H1 (cell line): ENCODE measurements at regions not wholly inside any gene's neighbourhood (a gene's known extent, or its start where the extent isn't known, plus 50 kb on each side); places are given as distances from the start of the nearest gene placed in this dataset.

Experiments
- BCL11A ChIP-seq, 2 experiments: IDR thresholded peaks; one replicate each; pipeline ENCODE4 v1.6.1; 2011; ENCODE audit warnings: low read depth in 2 of 2, low read length in 2 of 2, mild to moderate bottlenecking in 2 of 2
- BRCA1 ChIP-seq: IDR thresholded peaks from 2 replicates; pipeline ENCODE4 v1.6.1; 2012; ENCODE audit warnings: low read depth, low read length, improper control_type of control experiment
- CREB1 ChIP-seq: IDR thresholded peaks from 2 replicates; pipeline ENCODE4 v1.6.1; 2012; ENCODE audit warnings: inconsistent platforms
- JUN ChIP-seq: IDR thresholded peaks from 2 replicates; pipeline ENCODE4 v1.6.1; 2011; ENCODE audit warnings: low read depth, mild to moderate bottlenecking, improper control_type of control experiment, low read length
- PHF8 ChIP-seq: fragments of 200-600 bp; sonication (generic); conservative IDR thresholded peaks from 2 replicates; pipeline ENCODE4 v1.7.1; 2012; ENCODE audit warnings: low read depth, mild to moderate bottlenecking, inconsistent platforms, low read length, moderate library complexity
- POLR2A ChIP-seq, 2 experiments: IDR thresholded peaks; 1 replicate in 1 of 2; 2 replicates in 1 of 2; pipeline ENCODE4 v1.6.1; 2011; ENCODE audit warnings: low read depth in 2 of 2, low read length in 2 of 2, mild to moderate bottlenecking in 2 of 2; ENCODE audit errors: control extremely low read depth in 1 of 2
- SP1 ChIP-seq: IDR thresholded peaks from 2 replicates; pipeline ENCODE4 v1.6.1; 2011; ENCODE audit warnings: low read depth, low read length
- TAF7 ChIP-seq: optimal IDR thresholded peaks from 2 replicates; pipeline ENCODE3; 2011; ENCODE audit warnings: low read depth, mild to moderate bottlenecking, inconsistent platforms, low read length, moderate library complexity, borderline replicate concordance
- TBP ChIP-seq: IDR thresholded peaks from 2 replicates; pipeline ENCODE4 v1.6.1; 2011; ENCODE audit warnings: low read depth, low read length, improper control_type of control experiment
- TF ChIP-seq, protein P1 (sequence below): fragments of 300-600 bp; sonication (generic); IDR thresholded peaks from 2 replicates; pipeline ENCODE4 v1.7.1; 2012; ENCODE audit warnings: low read length, moderate library complexity, mild to moderate bottlenecking, inconsistent platforms; ENCODE audit not compliant: insufficient replicate concordance
- TF ChIP-seq, protein P2 (sequence below): IDR thresholded peaks from 2 replicates; pipeline ENCODE4 v1.6.1; 2011; ENCODE audit warnings: low read length, improper control_type of control experiment

DNA sequence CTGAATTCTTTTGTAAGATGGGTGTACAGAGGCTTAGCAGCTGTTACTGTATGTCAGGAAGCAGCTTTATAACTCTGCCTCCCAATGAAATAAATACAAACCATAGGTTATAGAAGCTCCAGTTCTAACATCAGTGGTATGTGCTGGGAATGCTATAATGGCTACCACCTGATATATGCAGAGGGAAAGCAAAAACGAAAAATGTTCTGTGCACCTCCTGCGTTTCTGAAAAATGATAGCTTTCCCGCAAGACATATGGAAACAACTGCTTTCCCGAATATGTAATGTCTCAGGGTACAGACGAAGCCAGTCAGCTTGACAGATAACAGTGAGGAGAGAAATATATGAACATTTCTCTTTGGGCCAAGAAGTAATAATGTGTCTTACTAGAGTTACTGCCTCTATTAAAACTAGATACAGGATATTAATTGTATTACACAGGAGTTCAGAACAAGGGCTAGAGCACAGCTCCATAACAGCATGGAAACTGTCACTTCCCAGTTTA, 517.0 kb upstream of the NRSN1 start (continued):
- TF ChIP-seq, protein P1, sequence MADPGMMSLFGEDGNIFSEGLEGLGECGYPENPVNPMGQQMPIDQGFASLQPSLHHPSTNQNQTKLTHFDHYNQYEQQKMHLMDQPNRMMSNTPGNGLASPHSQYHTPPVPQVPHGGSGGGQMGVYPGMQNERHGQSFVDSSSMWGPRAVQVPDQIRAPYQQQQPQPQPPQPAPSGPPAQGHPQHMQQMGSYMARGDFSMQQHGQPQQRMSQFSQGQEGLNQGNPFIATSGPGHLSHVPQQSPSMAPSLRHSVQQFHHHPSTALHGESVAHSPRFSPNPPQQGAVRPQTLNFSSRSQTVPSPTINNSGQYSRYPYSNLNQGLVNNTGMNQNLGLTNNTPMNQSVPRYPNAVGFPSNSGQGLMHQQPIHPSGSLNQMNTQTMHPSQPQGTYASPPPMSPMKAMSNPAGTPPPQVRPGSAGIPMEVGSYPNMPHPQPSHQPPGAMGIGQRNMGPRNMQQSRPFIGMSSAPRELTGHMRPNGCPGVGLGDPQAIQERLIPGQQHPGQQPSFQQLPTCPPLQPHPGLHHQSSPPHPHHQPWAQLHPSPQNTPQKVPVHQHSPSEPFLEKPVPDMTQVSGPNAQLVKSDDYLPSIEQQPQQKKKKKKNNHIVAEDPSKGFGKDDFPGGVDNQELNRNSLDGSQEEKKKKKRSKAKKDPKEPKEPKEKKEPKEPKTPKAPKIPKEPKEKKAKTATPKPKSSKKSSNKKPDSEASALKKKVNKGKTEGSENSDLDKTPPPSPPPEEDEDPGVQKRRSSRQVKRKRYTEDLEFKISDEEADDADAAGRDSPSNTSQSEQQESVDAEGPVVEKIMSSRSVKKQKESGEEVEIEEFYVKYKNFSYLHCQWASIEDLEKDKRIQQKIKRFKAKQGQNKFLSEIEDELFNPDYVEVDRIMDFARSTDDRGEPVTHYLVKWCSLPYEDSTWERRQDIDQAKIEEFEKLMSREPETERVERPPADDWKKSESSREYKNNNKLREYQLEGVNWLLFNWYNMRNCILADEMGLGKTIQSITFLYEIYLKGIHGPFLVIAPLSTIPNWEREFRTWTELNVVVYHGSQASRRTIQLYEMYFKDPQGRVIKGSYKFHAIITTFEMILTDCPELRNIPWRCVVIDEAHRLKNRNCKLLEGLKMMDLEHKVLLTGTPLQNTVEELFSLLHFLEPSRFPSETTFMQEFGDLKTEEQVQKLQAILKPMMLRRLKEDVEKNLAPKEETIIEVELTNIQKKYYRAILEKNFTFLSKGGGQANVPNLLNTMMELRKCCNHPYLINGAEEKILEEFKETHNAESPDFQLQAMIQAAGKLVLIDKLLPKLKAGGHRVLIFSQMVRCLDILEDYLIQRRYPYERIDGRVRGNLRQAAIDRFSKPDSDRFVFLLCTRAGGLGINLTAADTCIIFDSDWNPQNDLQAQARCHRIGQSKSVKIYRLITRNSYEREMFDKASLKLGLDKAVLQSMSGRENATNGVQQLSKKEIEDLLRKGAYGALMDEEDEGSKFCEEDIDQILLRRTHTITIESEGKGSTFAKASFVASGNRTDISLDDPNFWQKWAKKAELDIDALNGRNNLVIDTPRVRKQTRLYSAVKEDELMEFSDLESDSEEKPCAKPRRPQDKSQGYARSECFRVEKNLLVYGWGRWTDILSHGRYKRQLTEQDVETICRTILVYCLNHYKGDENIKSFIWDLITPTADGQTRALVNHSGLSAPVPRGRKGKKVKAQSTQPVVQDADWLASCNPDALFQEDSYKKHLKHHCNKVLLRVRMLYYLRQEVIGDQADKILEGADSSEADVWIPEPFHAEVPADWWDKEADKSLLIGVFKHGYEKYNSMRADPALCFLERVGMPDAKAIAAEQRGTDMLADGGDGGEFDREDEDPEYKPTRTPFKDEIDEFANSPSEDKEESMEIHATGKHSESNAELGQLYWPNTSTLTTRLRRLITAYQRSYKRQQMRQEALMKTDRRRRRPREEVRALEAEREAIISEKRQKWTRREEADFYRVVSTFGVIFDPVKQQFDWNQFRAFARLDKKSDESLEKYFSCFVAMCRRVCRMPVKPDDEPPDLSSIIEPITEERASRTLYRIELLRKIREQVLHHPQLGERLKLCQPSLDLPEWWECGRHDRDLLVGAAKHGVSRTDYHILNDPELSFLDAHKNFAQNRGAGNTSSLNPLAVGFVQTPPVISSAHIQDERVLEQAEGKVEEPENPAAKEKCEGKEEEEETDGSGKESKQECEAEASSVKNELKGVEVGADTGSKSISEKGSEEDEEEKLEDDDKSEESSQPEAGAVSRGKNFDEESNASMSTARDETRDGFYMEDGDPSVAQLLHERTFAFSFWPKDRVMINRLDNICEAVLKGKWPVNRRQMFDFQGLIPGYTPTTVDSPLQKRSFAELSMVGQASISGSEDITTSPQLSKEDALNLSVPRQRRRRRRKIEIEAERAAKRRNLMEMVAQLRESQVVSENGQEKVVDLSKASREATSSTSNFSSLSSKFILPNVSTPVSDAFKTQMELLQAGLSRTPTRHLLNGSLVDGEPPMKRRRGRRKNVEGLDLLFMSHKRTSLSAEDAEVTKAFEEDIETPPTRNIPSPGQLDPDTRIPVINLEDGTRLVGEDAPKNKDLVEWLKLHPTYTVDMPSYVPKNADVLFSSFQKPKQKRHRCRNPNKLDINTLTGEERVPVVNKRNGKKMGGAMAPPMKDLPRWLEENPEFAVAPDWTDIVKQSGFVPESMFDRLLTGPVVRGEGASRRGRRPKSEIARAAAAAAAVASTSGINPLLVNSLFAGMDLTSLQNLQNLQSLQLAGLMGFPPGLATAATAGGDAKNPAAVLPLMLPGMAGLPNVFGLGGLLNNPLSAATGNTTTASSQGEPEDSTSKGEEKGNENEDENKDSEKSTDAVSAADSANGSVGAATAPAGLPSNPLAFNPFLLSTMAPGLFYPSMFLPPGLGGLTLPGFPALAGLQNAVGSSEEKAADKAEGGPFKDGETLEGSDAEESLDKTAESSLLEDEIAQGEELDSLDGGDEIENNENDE, result no peak
- TF ChIP-seq CREB1, result no peak
- no peak for TF ChIP-seq TAF7
- no peak for TF ChIP-seq TBP
- TF ChIP-seq POLR2A (IDR thresholded peaks at IDR 0.05; ENCODE audit: control extremely low read depth in 1 of 2, low read depth in 2 of 2, low read length in 2 of 2), result no peak
- TF ChIP-seq BCL11A (IDR thresholded peaks at IDR 0.05; ENCODE audit: low read depth in 2 of 2, low read length in 2 of 2), result no peak
- TF ChIP-seq SP1, result no peak
- no peak for TF ChIP-seq BRCA1
- TF ChIP-seq JUN, result no peak
- TF ChIP-seq, protein P2, sequence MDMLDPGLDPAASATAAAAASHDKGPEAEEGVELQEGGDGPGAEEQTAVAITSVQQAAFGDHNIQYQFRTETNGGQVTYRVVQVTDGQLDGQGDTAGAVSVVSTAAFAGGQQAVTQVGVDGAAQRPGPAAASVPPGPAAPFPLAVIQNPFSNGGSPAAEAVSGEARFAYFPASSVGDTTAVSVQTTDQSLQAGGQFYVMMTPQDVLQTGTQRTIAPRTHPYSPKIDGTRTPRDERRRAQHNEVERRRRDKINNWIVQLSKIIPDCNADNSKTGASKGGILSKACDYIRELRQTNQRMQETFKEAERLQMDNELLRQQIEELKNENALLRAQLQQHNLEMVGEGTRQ, result no peak
- TF ChIP-seq PHF8, result no peak
